ENCODE measurements at regions not wholly inside any gene's neighbourhood (a gene's known extent, or its start where the extent isn't known, plus 50 kb on each side); places are given as distances from the start of the nearest gene placed in this dataset.

GRCh38 chr9:103942200-103942599 is 151.9 kb upstream of the SMC2 start:
- no peak overlapping the region for H2AFZ ChIP-seq (ENCODE audit: low read length)
- H3K4me1 ChIP-seq (ENCODE audit: insufficient read depth, low read length, severe bottlenecking) = no peaks in the 10 kb centered on the region
- H3K27me3 ChIP-seq (ENCODE audit: insufficient read depth, low read length) = no peaks in the 10 kb centered on the region
- H3K4me2 ChIP-seq (ENCODE audit: low read length) = no peak overlapping the region
- no peaks in the 10 kb centered on the region for H3K9me3 ChIP-seq (ENCODE audit: low read length)
- H3K9ac ChIP-seq (ENCODE audit: low read length) = no peak overlapping the region
- TF ChIP-seq EZH2 (IDR thresholded peaks at IDR 0.05; ENCODE audit: borderline replicate concordance, low read length) (no peak), CTCF (IDR thresholded peaks at IDR 0.05; ENCODE audit: low read length) (no peak)
- no peaks in the 10 kb centered on the region for H3K79me2 ChIP-seq (ENCODE audit: insufficient read depth, low read length)
- H4K20me1 ChIP-seq (ENCODE audit: insufficient read depth, low read length) = peaks cover 2% of the 10 kb centered on the region; the same call in 1 of the 2 replicates
- no peak overlapping the region for H3K4me3 ChIP-seq (ENCODE audit: low read depth, low read length, poor library complexity, severe bottlenecking)
- H3K9me2 ChIP-seq (ENCODE audit: low read depth, low read length) = no peaks in the 10 kb centered on the region
- no peaks in the 10 kb centered on the region for H3K36me3 ChIP-seq (ENCODE audit: insufficient read depth, low read length)
- no peaks in the 10 kb centered on the region for H3F3A ChIP-seq (ENCODE audit: insufficient read depth, low read length)
- no peak overlapping the region for H3K27ac ChIP-seq (ENCODE audit: low read depth, low read length, poor library complexity, severe bottlenecking)

- Histone ChIP-seq H3K9ac (ENCODE audit: low read length) (no peak overlapping the region), H4K20me1 (ENCODE audit: insufficient read depth, low read length) (peaks cover 2% of the 10 kb centered on the region; the same call in 1 of the 2 replicates), H3K27ac (ENCODE audit: low read depth, low read length, poor library complexity, severe bottlenecking) (no peak overlapping the region), H3K4me1 (ENCODE audit: insufficient read depth, low read length, severe bottlenecking) (no peaks in the 10 kb centered on the region), H2AFZ (ENCODE audit: low read length) (no peak overlapping the region), H3K9me2 (ENCODE audit: low read depth, low read length) (no peaks in the 10 kb centered on the region), H3K9me3 (ENCODE audit: low read length) (no peaks in the 10 kb centered on the region), H3F3A (ENCODE audit: insufficient read depth, low read length) (no peaks in the 10 kb centered on the region), H3K4me2 (ENCODE audit: low read length) (no peak overlapping the region), H3K27me3 (ENCODE audit: insufficient read depth, low read length) (no peaks in the 10 kb centered on the region), H3K36me3 (ENCODE audit: insufficient read depth, low read length) (no peaks in the 10 kb centered on the region), H3K4me3 (ENCODE audit: low read depth, low read length, poor library complexity, severe bottlenecking) (no peak overlapping the region), H3K79me2 (ENCODE audit: insufficient read depth, low read length) (no peaks in the 10 kb centered on the region)
- TF ChIP-seq CTCF (IDR thresholded peaks at IDR 0.05; ENCODE audit: low read length) (no peak), EZH2 (IDR thresholded peaks at IDR 0.05; ENCODE audit: borderline replicate concordance, low read length) (no peak)
Observed at GRCh38 chr9:103942651-103943050, 151.5 kb upstream of the SMC2 start.

- Histone ChIP-seq H3K4me3 (ENCODE audit: low read depth, low read length, poor library complexity, severe bottlenecking) (no peak overlapping the region), H3K27ac (ENCODE audit: low read depth, low read length, poor library complexity, severe bottlenecking) (no peak overlapping the region), H3K27me3 (ENCODE audit: insufficient read depth, low read length) (no peaks in the 10 kb centered on the region), H3K9me2 (ENCODE audit: low read depth, low read length) (no peaks in the 10 kb centered on the region), H3K9ac (ENCODE audit: low read length) (no peak overlapping the region), H3K4me1 (ENCODE audit: insufficient read depth, low read length, severe bottlenecking) (no peaks in the 10 kb centered on the region), H4K20me1 (ENCODE audit: insufficient read depth, low read length) (peaks cover 2% of the 10 kb centered on the region; the same call in 1 of the 2 replicates), H3K36me3 (ENCODE audit: insufficient read depth, low read length) (no peaks in the 10 kb centered on the region), H3K4me2 (ENCODE audit: low read length) (no peak overlapping the region), H3K9me3 (ENCODE audit: low read length) (no peaks in the 10 kb centered on the region), H3K79me2 (ENCODE audit: insufficient read depth, low read length) (no peaks in the 10 kb centered on the region), H3F3A (ENCODE audit: insufficient read depth, low read length) (no peaks in the 10 kb centered on the region), H2AFZ (ENCODE audit: low read length) (no peak overlapping the region)
- no peak for TF ChIP-seq EZH2 (IDR thresholded peaks at IDR 0.05; ENCODE audit: borderline replicate concordance, low read length)
Observed at GRCh38 chr9:103949096-103949495, 145.0 kb upstream of the SMC2 start.

- Histone ChIP-seq H2AFZ (ENCODE audit: low read length) (no peak overlapping the region), H3K9me2 (ENCODE audit: low read depth, low read length) (no peaks in the 10 kb centered on the region), H3K4me2 (ENCODE audit: low read length) (no peak overlapping the region), H4K20me1 (ENCODE audit: insufficient read depth, low read length) (no peaks in the 10 kb centered on the region), H3K4me1 (ENCODE audit: insufficient read depth, low read length, severe bottlenecking) (no peaks in the 10 kb centered on the region), H3K36me3 (ENCODE audit: insufficient read depth, low read length) (no peaks in the 10 kb centered on the region), H3K27ac (ENCODE audit: low read depth, low read length, poor library complexity, severe bottlenecking) (no peak overlapping the region), H3K9ac (ENCODE audit: low read length) (no peak overlapping the region), H3K79me2 (ENCODE audit: insufficient read depth, low read length) (no peaks in the 10 kb centered on the region), H3K9me3 (ENCODE audit: low read length) (no peaks in the 10 kb centered on the region), H3K27me3 (ENCODE audit: insufficient read depth, low read length) (no peaks in the 10 kb centered on the region; the same call in 1 of the 2 replicates), H3K4me3 (ENCODE audit: low read depth, low read length, poor library complexity, severe bottlenecking) (no peak overlapping the region), H3F3A (ENCODE audit: insufficient read depth, low read length) (no peaks in the 10 kb centered on the region)
- TF ChIP-seq EZH2 (IDR thresholded peaks at IDR 0.05; ENCODE audit: borderline replicate concordance, low read length) (no peak), CTCF (IDR thresholded peaks at IDR 0.05; ENCODE audit: low read length) (no peak)
Observed at GRCh38 chr9:103977163-103977562, 116.9 kb upstream of the SMC2 start.
